K562 (cell line): ENCODE measurements at regions not wholly inside any gene's neighbourhood (a gene's known extent, or its start where the extent isn't known, plus 50 kb on each side); places are given as distances from the start of the nearest gene placed in this dataset.

Source experiments
- ATAC-seq: fragments of 200-7000 bp; cut with Tn5 transposase; 3 replicates; pipeline ENCODE4 v1.9.1; 2020; ENCODE audit warnings: moderate library complexity
- BruUV-seq: library from RNA; stranded (reverse); fragments of 400-500 nt; replicated peaks from 2 replicates; lab custom pipeline; 2021; lab: Mats Ljungman, UMichigan
- CTCF ChIA-PET: fragments of 300-600 bp; formaldehyde crosslinking; extraction: SDS; loops from one replicate; lab custom pipeline; 2021; ENCODE audit warnings: low intra/inter-chr PET ratio; lab: Yijun Ruan, JAX
- POLR2A ChIA-PET: fragments of 300-600, 350-650 bp; sonication (Branson Sonifier 250); formaldehyde crosslinking; extraction: SDS; loops from one replicate; lab custom pipeline; 2021; ENCODE audit warnings: antibody characterized with exemption, inconsistent platforms; lab: Yijun Ruan, JAX
- DNase-seq, 4 experiments: peaks; one replicate each; pipeline versions ENCODE4 v3.0.0 to v3.0.0-alpha.2; 2011 to 2018; ENCODE audit warnings: low spot score in 3 of 4, mixed read lengths in 3 of 4; ENCODE audit errors: extremely low read depth in 1 of 4
- FAIRE-seq: peaks from 2 replicates; lab custom pipeline; 2011; peaks lifted over from hg19 to GRCh38; lab: Jason Lieb, UNC
- H2AFZ ChIP-seq: 2 replicates; pipeline ENCODE4 v1.6.0; 2011; ENCODE audit warnings: low read depth, low read length, control low read depth, inconsistent platforms
- H3K27ac ChIP-seq: fragments of 200-600 bp; 3 replicates; pipeline ENCODE4 v1.8.0; 2011; ENCODE audit warnings: low read depth, mild to moderate bottlenecking, control low read depth, inconsistent platforms, low read length, moderate library complexity, mixed read lengths; ENCODE audit errors: extremely low read depth
- H3K27me3 ChIP-seq, 2 experiments: fragments of 300-600 bp in 1 of 2; 2 replicates in 1 of 2; 3 replicates in 1 of 2; pipeline versions ENCODE4 v1.6.0 to v1.8.0; 2011; ENCODE audit warnings: inconsistent platforms in 2 of 2, low read length in 2 of 2, mild to moderate bottlenecking in 1 of 2, mixed read lengths in 1 of 2, moderate library complexity in 1 of 2; ENCODE audit not compliant: control insufficient read depth in 2 of 2, insufficient read depth in 2 of 2
- H3K36me3 ChIP-seq: fragments of 300-600 bp; 3 replicates; pipeline ENCODE4 v1.8.0; 2011; ENCODE audit warnings: mild to moderate bottlenecking, low read length, inconsistent platforms; ENCODE audit not compliant: control insufficient read depth, insufficient read depth
- H3K4me1 ChIP-seq, 2 experiments: fragments of 200-600 bp in 1 of 2; replicated peaks in 1 of 2; 2 replicates in 1 of 2; 3 replicates in 1 of 2; pipeline versions ENCODE4 v1.5.1 to v1.8.0; 2011; ENCODE audit warnings: inconsistent platforms in 2 of 2, low read length in 2 of 2, mild to moderate bottlenecking in 1 of 2, mixed read lengths in 1 of 2, moderate library complexity in 1 of 2; ENCODE audit not compliant: control insufficient read depth in 2 of 2, insufficient read depth in 2 of 2
- H3K4me2 ChIP-seq: 2 replicates; pipeline ENCODE4 v1.6.1; 2011; ENCODE audit warnings: low read length, control low read depth, inconsistent platforms, mixed read lengths; ENCODE audit not compliant: insufficient read depth
- H3K4me3 ChIP-seq: fragments of 200-600 bp; sonication (generic), shearing (Covaris generic); 2 replicates; pipeline ENCODE4 v1.5.1; 2016; ENCODE audit warnings: control low read depth, inconsistent platforms
- H3K79me2 ChIP-seq: fragments of 200-600 bp; 3 replicates; pipeline ENCODE4 v1.8.0; 2011; ENCODE audit warnings: low read length, inconsistent platforms; ENCODE audit not compliant: control insufficient read depth, insufficient read depth
- H3K9ac ChIP-seq, 2 experiments: 2 replicates each; pipeline versions ENCODE4 v1.6.0 to v1.6.1; 2011; ENCODE audit warnings: low read depth in 2 of 2, low read length in 2 of 2, control low read depth in 1 of 2, inconsistent platforms in 1 of 2, mild to moderate bottlenecking in 1 of 2, mixed read lengths in 1 of 2; ENCODE audit not compliant: insufficient read depth in 1 of 2
- H3K9me1 ChIP-seq: one replicate; pipeline ENCODE4 v1.6.0; 2011; ENCODE audit warnings: inconsistent platforms, mild to moderate bottlenecking, low read length, moderate library complexity; ENCODE audit not compliant: control insufficient read depth, insufficient read depth
- H3K9me3 ChIP-seq: replicated peaks from 2 replicates; pipeline ENCODE4 v1.5.1; 2011; ENCODE audit warnings: low read depth, low read length, inconsistent platforms; ENCODE audit not compliant: control insufficient read depth, insufficient read depth
- H4K20me1 ChIP-seq: replicated peaks from 2 replicates; pipeline ENCODE4 v1.6.1; 2011; ENCODE audit warnings: low read length, inconsistent platforms, mixed read lengths; ENCODE audit not compliant: control insufficient read depth, insufficient read depth
- CUX1 ChIP-seq: fragments of 200-800 bp; sonication (Bioruptor generic); IDR thresholded peaks from 2 replicates; pipeline ENCODE4 v1.6.1; 2016; ENCODE audit warnings: missing genetic modification characterization, missing compliant biosample characterization
- HMG20B ChIP-seq: fragments of 250-450 bp; sonication (Bioruptor Pico); IDR thresholded peaks from 2 replicates; pipeline ENCODE4 v1.5.0; 2021; ENCODE audit warnings: mild to moderate bottlenecking
- RBM25 ChIP-seq: fragments of 200-400 bp; formaldehyde crosslinking; IDR thresholded peaks from 2 replicates; pipeline ENCODE4 v1.6.1; 2018; ENCODE audit warnings: low read length, low read depth, moderate library complexity; ENCODE audit not compliant: severe bottlenecking
- SLC30A9 ChIP-seq: fragments of 250-450 bp; sonication (Bioruptor Pico); IDR thresholded peaks from 2 replicates; pipeline ENCODE4 v1.8.0; 2022; ENCODE audit warnings: mild to moderate bottlenecking, moderate library complexity
- ZBTB17 ChIP-seq: fragments of 450-650 bp; formaldehyde crosslinking; IDR thresholded peaks from 2 replicates; pipeline ENCODE4 v1.4.0; 2020; ENCODE audit warnings: mild to moderate bottlenecking
- WGBS: fragments of 100-300 bp; shearing (Covaris generic); methylation state at CpG from one replicate; pipeline ENCODE4 v1.1.6; 2016; ENCODE audit warnings: low coverage, mixed read lengths; ENCODE audit not compliant: insufficient coverage; ENCODE audit errors: missing lambda C conversion rate; 5-methylcytosine and 5-hydroxymethylcytosine counted together
- in situ Hi-C: fragments of 300-500 bp; cut with MboI; formaldehyde crosslinking; loops from 4 replicates; pipeline ENCODE4 v1.15.0; 2018; ENCODE audit warnings: inconsistent platforms, mixed read lengths
- intact Hi-C: fragments of 100-400 bp; cut with micrococcal nuclease; formaldehyde crosslinking; loops from 2 replicates; pipeline ENCODE4 v1.14.2; 2022
- TF ChIP-seq, protein P1 (sequence below): sonication (generic); formaldehyde crosslinking; IDR thresholded peaks from 2 replicates; pipeline ENCODE4 v1.8.0; 2022; ENCODE audit warnings: mild to moderate bottlenecking, low read depth, missing genetic modification reagents
- TF ChIP-seq, protein P2 (sequence below): sonication (generic); formaldehyde crosslinking; IDR thresholded peaks from 2 replicates; pipeline ENCODE4 v1.8.0; 2023; ENCODE audit warnings: missing genetic modification reagents, mild to moderate bottlenecking, borderline replicate concordance
- TF ChIP-seq, protein P3 (sequence below): sonication (generic); formaldehyde crosslinking; IDR thresholded peaks from 2 replicates; pipeline ENCODE4 v1.8.0; 2022; ENCODE audit warnings: missing genetic modification reagents, mild to moderate bottlenecking, borderline replicate concordance

- no peak overlapping the region for H2AFZ ChIP-seq
- ATAC-seq (no peak), FAIRE-seq (no peak), DNase-seq (no peak)
- no peak overlapping the region for H3K4me3 ChIP-seq
- intact Hi-C loops (no loop called here), in situ Hi-C loops (no loop called here)
- no peak overlapping the region for H3K4me2 ChIP-seq
- WGBS = 0% methylated on average over 2 of the region's 2 CpGs
- ChIA-PET POLR2A (no interaction called here), CTCF (no interaction called here)
- H3K79me2 ChIP-seq = no peaks in the 10 kb centered on the region
- H3K9ac ChIP-seq = no peak overlapping the region
- H3K9me1 ChIP-seq = no peaks in the 10 kb centered on the region
- no peak overlapping the region for H3K27ac ChIP-seq
- H3K27me3 ChIP-seq = no peaks in the 10 kb centered on the region
- no peaks in the 10 kb centered on the region for H4K20me1 ChIP-seq
- H3K36me3 ChIP-seq = no peaks in the 10 kb centered on the region
- no peaks in the 10 kb centered on the region for H3K4me1 ChIP-seq
- no peaks in the 10 kb centered on the region for H3K9me3 ChIP-seq
- BruUV-seq = no TSS peak
- TF ChIP-seq ZBTB17 (CRISPR knock-in tag) (no peak), HMG20B (CRISPR knock-in tag) (no peak), CUX1 (CRISPR knock-in tag) (no peak), SLC30A9 (CRISPR knock-in tag) (no peak), RBM25 (no peak)
- TF ChIP-seq, protein P1, sequence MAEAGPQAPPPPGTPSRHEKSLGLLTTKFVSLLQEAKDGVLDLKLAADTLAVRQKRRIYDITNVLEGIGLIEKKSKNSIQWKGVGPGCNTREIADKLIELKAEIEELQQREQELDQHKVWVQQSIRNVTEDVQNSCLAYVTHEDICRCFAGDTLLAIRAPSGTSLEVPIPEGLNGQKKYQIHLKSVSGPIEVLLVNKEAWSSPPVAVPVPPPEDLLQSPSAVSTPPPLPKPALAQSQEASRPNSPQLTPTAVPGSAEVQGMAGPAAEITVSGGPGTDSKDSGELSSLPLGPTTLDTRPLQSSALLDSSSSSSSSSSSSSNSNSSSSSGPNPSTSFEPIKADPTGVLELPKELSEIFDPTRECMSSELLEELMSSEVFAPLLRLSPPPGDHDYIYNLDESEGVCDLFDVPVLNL = no peak
- TF ChIP-seq, protein P2, sequence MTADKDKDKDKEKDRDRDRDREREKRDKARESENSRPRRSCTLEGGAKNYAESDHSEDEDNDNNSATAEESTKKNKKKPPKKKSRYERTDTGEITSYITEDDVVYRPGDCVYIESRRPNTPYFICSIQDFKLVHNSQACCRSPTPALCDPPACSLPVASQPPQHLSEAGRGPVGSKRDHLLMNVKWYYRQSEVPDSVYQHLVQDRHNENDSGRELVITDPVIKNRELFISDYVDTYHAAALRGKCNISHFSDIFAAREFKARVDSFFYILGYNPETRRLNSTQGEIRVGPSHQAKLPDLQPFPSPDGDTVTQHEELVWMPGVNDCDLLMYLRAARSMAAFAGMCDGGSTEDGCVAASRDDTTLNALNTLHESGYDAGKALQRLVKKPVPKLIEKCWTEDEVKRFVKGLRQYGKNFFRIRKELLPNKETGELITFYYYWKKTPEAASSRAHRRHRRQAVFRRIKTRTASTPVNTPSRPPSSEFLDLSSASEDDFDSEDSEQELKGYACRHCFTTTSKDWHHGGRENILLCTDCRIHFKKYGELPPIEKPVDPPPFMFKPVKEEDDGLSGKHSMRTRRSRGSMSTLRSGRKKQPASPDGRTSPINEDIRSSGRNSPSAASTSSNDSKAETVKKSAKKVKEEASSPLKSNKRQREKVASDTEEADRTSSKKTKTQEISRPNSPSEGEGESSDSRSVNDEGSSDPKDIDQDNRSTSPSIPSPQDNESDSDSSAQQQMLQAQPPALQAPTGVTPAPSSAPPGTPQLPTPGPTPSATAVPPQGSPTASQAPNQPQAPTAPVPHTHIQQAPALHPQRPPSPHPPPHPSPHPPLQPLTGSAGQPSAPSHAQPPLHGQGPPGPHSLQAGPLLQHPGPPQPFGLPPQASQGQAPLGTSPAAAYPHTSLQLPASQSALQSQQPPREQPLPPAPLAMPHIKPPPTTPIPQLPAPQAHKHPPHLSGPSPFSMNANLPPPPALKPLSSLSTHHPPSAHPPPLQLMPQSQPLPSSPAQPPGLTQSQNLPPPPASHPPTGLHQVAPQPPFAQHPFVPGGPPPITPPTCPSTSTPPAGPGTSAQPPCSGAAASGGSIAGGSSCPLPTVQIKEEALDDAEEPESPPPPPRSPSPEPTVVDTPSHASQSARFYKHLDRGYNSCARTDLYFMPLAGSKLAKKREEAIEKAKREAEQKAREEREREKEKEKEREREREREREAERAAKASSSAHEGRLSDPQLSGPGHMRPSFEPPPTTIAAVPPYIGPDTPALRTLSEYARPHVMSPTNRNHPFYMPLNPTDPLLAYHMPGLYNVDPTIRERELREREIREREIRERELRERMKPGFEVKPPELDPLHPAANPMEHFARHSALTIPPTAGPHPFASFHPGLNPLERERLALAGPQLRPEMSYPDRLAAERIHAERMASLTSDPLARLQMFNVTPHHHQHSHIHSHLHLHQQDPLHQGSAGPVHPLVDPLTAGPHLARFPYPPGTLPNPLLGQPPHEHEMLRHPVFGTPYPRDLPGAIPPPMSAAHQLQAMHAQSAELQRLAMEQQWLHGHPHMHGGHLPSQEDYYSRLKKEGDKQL (CRISPR knock-in tag) = no peak
- TF ChIP-seq, protein P3, sequence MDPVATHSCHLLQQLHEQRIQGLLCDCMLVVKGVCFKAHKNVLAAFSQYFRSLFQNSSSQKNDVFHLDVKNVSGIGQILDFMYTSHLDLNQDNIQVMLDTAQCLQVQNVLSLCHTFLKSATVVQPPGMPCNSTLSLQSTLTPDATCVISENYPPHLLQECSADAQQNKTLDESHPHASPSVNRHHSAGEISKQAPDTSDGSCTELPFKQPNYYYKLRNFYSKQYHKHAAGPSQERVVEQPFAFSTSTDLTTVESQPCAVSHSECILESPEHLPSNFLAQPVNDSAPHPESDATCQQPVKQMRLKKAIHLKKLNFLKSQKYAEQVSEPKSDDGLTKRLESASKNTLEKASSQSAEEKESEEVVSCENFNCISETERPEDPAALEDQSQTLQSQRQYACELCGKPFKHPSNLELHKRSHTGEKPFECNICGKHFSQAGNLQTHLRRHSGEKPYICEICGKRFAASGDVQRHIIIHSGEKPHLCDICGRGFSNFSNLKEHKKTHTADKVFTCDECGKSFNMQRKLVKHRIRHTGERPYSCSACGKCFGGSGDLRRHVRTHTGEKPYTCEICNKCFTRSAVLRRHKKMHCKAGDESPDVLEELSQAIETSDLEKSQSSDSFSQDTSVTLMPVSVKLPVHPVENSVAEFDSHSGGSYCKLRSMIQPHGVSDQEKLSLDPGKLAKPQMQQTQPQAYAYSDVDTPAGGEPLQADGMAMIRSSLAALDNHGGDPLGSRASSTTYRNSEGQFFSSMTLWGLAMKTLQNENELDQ (CRISPR knock-in tag) = no peak
These were observed 378.3 kb upstream of the PCDH10 start for GRCh38 chr4:132770776-132771175.
